ENCODE measurements at regions not wholly inside any gene's neighbourhood (a gene's known extent, or its start where the extent isn't known, plus 50 kb on each side); places are given as distances from the start of the nearest gene placed in this dataset.
"Not testable (repeated sequence)": the region's sequence is repeated elsewhere in the genome, so short reads cannot be mapped to it uniquely, and the experiment has no call there.

DNA sequence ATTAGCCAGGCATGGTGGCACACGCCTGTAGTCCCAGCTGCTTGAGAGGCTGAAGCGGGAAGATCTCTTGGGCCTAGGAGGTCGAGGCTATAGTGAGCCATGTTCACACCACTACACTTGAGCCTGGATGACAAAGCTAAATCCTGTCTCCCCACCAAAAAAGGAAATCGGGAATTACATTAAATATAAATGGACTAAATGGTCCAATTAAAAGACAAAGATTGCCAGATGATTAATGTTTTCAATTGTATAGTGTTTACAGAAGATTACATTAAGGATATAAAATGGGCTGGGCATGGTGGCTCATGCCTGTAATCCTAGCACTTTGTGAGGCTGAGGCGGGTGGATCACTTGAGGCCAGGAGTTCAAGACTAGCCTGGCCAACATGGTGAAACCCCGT lies 179.1 kb downstream of the TOMM20 start:
- not testable (repeated sequence) for TF ChIP-seq POLR2A (IDR thresholded peaks at IDR 0.05; ENCODE audit: low read length); GATA1 (IDR thresholded peaks at IDR 0.05; ENCODE audit: low read depth, low read length)
